SKM-1 treated with dmso at 0.1 percent for 144 hours (cell line): ENCODE measurements at regions not wholly inside any gene's neighbourhood (a gene's known extent, or its start where the extent isn't known, plus 50 kb on each side); places are given as distances from the start of the nearest gene placed in this dataset.

ENCODE experiments used
- DNase-seq: peaks from one replicate; lab custom pipeline; 2025; ENCODE audit not compliant: unreplicated experiment; lab: John Stamatoyannopoulos, UW

DNA sequence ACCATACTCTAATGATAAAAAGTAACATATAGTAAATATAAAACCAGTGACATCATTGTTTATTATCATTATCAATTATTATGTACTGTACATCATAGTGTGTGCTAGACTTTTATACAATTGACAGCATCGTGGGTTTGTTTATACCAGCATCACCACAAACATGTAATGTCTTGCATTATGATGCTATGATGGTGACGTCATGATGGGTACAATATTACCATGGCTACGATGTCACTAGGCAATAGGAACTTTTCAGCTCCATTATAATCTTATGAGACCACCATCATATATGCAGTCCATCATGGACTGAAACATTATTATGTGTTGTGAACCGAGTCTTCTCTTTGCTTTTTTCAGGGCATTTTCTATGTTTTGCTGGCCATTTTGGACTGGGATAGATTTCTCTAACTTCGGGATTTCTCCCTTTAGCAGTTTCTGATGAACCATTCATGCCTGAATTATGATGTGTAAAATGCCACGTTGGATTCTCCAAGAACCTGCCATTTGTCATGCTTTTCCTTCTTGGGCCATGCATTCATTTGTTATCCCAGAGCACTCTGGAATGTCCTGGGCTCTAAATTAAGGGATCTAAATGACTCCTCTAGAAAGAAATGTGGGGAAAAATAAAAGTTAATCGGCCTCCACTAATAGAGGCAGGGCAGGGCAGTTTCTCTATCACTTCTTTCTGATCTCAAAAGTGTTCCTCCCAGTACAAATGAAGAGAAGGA lies 325.6 kb upstream of the TNP1 start:
- DNase-seq = no peak

GRCh38 chr2:217184242-217184641 lies 324.4 kb upstream of the TNP1 start:
- no peak for DNase-seq

- DNase-seq = no peak
Measured at GRCh38 chr2:217183471-217183870, 323.6 kb upstream of the TNP1 start.

GRCh38 chr2:217182926-217183325 lies 323.1 kb upstream of the TNP1 start:
- DNase-seq = no peak

DNA sequence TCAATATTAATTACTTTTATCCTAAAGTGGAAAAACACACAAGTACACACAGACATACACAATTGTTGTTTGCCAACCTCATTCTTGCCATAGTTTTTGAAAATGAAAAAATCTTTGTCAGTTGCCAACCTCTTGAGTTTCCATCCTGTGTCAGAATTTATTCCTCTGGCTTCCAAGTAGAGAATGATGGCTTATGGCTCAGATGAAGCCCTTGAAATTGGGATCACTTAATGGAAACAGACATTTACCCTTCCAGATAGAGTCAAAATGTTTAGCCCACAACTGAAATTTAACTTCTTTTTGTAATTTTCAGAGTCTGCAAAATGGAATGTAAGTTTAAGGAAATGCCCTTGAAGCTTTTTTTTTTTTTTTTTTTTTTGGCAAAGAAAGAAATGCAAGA lies 321.6 kb upstream of the TNP1 start:
- no peak for DNase-seq

GRCh38 chr2:217179854-217180253 lies 320.0 kb upstream of the TNP1 start:
- no peak for DNase-seq

DNA sequence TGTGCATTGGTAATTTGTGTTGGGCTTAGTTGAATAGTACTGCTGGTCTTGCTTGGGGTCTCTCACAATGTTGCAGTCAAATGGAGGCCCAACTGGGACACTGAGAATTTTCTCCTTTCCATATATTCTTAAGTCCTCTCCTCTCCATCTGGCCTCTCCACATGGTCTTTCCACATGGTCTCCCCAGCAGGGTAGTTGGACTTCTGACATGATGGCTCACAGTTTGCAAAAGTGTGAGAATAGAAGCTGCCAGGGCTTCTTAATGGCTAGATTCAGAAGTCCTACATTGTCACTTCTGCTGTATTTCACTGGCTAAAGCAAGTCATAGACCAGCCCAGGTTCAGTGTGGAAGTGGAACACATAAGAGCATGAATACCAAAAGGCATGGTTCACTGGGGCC lies 318.5 kb upstream of the TNP1 start:
- no peak for DNase-seq

DNA sequence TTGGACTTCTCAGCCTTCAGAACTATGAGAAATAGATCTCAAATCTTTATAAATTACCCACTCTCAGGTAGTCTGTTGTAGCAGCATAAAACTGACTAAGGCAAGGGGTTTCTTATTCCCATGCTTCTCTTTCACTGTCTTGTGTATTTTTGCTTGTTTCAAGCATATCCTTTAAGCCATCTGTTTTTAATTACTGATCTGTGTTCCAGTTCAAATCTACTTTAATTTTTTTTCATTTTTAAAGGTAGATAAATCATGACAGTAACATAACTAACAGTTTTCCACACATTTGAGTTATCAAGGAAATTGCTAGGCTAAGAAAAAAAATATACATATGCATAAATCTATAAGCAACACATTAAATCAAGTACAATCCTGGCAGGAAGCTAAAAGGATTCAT lies 317.9 kb upstream of the TNP1 start:
- no peak for DNase-seq

- no peak for DNase-seq
Measured at GRCh38 chr2:217171874-217172273, 312.0 kb upstream of the TNP1 start.

DNA sequence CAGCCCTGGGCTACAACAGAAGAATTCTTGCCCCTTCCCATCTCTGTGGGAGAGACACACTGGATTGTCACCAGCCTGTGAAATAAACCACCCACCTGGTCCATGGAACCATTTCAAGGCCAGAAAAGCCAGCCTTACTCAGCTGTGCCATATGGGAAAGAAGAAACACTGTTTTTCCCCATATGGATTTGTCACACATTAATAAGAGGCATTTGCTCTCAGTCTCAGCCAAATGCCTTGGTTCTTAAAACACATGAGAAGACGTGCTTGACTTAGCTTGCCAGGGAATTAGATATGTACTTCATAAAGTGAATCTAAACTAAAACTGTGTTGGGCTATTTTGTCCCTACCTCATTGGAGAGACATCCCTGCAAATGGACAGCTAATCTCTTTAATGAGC lies 308.6 kb upstream of the TNP1 start:
- DNase-seq = no peak

GRCh38 chr2:217167531-217167930 lies 307.7 kb upstream of the TNP1 start:
- no peak for DNase-seq

DNA sequence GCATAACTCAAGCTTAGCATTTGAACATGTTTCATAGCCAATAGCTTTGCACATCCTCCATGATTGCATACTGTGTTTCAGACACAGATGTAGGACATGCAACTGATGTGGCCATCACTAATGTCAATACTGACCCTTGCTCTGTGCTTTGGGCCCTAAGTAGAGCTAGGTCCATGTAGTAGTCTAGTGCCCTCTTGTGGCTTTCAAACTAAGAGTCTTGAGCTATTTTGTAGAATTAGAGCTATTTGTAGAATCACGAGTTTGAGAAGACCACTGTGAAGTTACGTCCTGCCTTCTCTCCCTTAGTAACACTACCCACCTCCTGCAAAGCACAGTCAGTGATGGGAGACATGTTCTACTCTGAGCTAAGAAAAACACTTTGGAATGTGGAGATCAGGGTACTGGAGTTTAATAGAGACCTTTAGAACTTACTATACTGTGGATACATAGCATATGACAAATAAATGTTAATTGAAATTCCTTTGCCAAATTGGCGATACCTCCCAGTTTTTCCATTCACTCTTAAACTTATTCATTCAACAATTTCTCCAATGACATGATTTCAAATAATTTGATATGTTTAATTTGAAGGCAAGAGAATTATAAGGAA lies 306.5 kb upstream of the TNP1 start:
- peak; percentile 16 for DNase-seq

GRCh38 chr2:217165547-217165946 lies 305.7 kb upstream of the TNP1 start:
- DNase-seq = no peak

GRCh38 chr2:217163987-217164386 lies 304.1 kb upstream of the TNP1 start:
- DNase-seq = no peak

DNA sequence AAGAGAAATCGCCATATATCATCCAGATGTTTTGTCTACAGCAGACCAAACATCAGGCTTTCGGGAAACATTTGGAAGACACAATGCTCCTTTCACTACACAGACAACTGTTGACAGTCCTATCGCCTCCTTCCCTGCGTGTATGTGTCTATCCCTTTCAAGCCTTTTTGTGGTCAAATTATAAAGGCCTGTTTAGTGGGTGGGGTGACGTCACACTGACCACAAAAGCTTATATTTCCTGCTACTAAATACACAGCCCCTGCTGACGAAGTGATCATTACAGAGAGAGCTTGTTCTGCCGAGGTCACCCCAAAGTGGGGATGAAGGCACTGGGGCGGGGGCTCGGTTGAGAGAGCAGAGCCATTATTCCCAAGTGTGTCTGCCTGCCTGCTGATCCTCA lies 302.7 kb upstream of the TNP1 start:
- no peak for DNase-seq

DNA sequence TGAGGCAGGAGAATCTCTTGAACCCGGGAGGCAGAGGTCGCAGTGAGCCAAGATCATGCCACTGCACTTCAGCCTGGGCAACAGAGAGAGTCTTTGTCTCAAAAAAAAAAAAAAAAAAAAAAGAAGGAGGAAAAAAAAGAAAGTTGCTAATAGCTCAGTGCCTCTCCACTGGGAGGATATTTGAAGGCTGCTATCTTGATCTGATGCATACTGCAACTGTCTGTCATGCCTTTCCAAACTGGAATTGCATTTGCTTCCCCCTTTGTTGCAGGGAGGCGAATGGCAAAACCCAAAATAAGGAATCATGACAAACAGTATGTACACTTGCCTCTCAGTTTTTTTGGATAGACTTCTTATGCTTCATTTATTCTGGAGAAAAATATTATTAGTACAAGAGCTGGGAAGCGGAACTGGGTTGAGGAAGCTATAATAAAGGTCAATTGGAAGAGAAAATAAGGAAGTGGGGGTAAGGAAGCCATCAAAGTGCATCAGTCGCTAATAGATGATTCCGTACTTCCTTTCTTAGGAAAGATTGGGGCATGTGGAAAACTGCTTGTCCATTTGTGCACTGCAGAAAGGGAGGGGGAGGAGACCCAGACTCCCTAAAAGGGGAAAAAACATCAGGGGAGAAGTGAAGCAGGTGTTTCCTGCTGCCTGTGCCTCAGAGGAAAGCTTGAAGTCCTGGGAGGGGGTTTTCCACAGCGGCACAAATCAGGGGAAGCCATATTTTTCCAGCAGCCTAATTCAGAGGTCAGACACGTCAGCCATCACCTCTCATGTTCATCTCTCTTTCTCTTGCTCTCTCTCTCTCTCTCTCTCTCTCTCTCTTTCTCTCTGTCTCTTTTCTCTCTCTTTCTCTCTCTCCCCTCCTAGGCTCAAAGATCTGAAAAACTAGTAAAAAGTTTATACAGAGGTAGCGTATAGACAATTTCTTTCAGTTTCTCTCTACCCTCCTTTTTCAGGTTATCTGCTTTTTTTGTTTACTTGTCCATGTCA lies 301.4 kb upstream of the TNP1 start:
- DNase-seq = no peak

DNA sequence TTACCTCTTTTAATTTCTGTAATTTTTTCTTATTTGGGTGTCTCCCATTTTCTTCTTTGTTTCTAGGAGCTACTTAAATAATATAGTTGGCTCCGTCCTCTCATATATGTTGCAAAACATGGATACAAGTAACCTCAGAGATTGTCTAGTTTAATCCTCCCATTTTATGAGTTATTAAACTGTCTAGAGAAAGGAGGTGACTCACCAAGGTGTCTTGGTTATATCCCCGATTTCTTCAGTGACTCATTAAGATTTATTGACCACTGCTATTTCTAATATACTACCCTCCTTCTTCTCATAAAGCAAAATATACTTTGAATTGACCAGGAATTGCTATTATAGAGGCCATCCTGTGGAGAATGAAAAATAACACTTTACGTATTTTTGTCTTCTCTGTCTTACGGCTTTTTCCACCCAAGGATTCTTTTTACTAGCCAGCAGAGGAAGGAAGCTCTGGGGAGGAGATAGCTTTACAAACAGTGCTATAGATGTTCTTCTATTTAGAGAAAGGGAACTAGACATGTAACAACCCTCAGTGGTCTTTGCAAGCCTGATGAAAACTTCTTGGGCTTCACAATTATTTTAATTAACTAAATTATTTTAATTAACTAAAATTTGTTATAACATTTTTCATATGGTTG lies 300.4 kb upstream of the TNP1 start:
- no peak for DNase-seq

DNA sequence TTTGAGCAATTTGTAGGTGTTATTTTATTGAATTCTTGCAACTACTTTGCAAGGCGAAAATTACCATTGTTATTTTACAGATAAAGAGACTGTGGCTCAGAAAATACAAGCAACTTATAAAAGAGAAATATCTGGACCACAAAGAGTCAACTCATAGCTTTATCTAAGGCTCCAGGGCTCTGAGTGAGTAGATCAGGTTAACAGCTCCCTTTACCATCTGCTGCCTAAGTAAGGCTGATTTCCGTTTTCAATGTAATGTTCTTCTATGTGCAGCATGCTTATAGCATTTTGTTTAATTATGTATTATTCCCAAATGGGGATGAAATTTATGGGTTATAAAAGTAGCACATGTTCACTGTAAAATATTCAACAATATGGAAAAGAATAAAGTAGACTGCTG lies 299.1 kb upstream of the TNP1 start:
- DNase-seq = no peak

DNA sequence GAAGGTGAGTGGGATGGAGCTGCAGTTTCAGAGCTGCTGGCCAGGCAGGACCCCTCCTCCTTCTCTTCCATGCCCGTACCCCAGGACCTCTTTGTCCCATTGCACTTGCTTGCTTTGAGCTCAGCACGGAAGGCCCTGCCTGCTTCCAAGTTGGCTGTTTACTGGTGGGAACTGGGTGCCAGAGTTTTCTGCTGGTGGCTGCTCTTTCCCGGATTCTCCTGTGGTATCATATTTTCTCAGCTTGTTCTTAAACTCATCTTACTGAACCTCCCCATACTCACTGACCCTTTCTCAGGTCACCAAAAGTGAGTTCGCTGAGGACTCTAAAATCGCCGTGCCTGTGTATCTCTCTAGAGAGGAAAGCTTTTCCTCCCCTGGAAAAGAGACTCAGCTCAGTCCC lies 297.7 kb upstream of the TNP1 start:
- DNase-seq = no peak

DNA sequence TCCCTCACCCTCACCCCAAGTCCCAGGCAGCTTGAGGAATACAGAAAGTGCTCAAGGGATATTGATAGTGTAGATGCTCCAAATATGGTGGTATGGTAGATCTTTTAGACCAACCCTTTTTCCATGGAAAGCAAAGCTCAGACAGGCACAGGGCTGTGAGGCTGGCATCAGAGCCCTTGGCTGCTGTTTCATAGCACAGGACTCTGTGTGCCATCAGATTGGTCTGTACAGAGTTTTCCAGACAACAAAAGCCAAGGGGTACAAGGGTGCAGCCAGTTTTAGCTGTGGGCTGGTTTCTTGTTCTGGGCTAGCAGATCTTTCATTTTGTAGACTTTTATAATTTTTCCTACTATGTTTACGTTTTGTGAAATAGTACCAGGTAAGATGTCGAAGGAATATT lies 296.9 kb upstream of the TNP1 start:
- no peak for DNase-seq

DNA sequence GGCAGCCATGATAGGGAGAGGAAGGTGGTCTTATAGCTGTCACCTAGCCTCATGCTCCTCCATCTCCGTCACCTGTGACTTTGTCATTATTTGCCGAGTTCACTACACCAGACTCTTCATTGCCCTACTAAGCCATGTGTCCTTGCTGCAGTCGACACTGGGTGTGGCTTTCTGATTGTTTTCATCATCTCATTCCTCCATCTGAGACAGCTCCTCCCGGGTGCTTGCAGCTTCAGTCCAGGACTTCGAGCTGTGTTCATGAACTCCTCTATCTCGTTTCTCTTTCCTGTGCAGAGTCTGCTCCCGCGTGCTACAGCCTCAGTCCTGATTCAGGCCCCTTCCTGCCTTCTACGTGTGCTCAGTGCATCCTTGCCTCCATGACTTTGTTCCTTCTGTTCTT lies 295.1 kb upstream of the TNP1 start:
- no peak for DNase-seq
